H1 (cell line): ENCODE measurements at regions not wholly inside any gene's neighbourhood (a gene's known extent, or its start where the extent isn't known, plus 50 kb on each side); places are given as distances from the start of the nearest gene placed in this dataset.

Experiments
- CTCF ChIA-PET: fragments of 300-600 bp; sonication (Branson Sonifier 250); formaldehyde crosslinking; loops from one replicate; lab custom pipeline; 2021; ENCODE audit not compliant: partially characterized antibody; lab: Charles Lee
- POLR2A ChIA-PET: fragments of 300-600 bp; sonication (Branson Sonifier 250); formaldehyde crosslinking; loops from one replicate; lab custom pipeline; 2021; ENCODE audit warnings: inconsistent platforms; ENCODE audit not compliant: partially characterized antibody; lab: Charles Lee
- DNase-seq, 2 experiments: peaks; one replicate each; pipeline versions ENCODE4 v3.0.0 to v3.0.0-alpha.2; 2010 to 2022; ENCODE audit warnings: low spot score in 2 of 2, low read depth in 1 of 2, mixed read lengths in 1 of 2
- FAIRE-seq: peaks from 2 replicates; lab custom pipeline; 2011; peaks lifted over from hg19 to GRCh38; lab: Jason Lieb, UNC
- H2AFZ ChIP-seq: 2 replicates; pipeline ENCODE4 v1.8.1; 2012; ENCODE audit warnings: low read length, inconsistent platforms
- H2AK5ac ChIP-seq: 2 replicates; pipeline ENCODE4 v1.6.1; 2013; ENCODE audit warnings: low read depth, low read length
- H2BK120ac ChIP-seq: replicated peaks from 2 replicates; pipeline ENCODE3; 2013; ENCODE audit warnings: low read depth, low read length, inconsistent platforms
- H2BK12ac ChIP-seq: 2 replicates; pipeline ENCODE4 v1.6.1; 2013; ENCODE audit warnings: low read depth, low read length
- H2BK15ac ChIP-seq: 2 replicates; pipeline ENCODE4 v1.6.1; 2013; ENCODE audit warnings: low read length
- H2BK20ac ChIP-seq: 2 replicates; pipeline ENCODE4 v1.6.1; 2013; ENCODE audit warnings: low read length
- H2BK5ac ChIP-seq: 2 replicates; pipeline ENCODE4 v1.6.1; 2013; ENCODE audit warnings: low read depth, low read length
- H3K14ac ChIP-seq: 2 replicates; pipeline ENCODE4 v1.6.1; 2013; ENCODE audit warnings: inconsistent platforms; ENCODE audit not compliant: insufficient read length
- H3K18ac ChIP-seq: 2 replicates; pipeline ENCODE4 v1.6.1; 2013; ENCODE audit warnings: low read length; ENCODE audit errors: extremely low read depth
- H3K23ac ChIP-seq: 2 replicates; pipeline ENCODE4 v1.6.1; 2013; ENCODE audit warnings: inconsistent platforms; ENCODE audit not compliant: insufficient read length
- H3K23me2 ChIP-seq: 2 replicates; pipeline ENCODE4 v1.6.1; 2013; ENCODE audit warnings: low read depth, low read length
- H3K27ac ChIP-seq: 2 replicates; pipeline ENCODE4 v1.6.1; 2011; ENCODE audit warnings: low read depth, low read length, inconsistent platforms
- H3K27me3 ChIP-seq, 4 experiments: replicated peaks in 1 of 4; 1 replicate in 1 of 4; 2 replicates in 3 of 4; pipeline versions ENCODE4 v1.6.1 to v1.8.1; 2011 to 2013; ENCODE audit warnings: low read length in 3 of 4, mild to moderate bottlenecking in 3 of 4, inconsistent platforms in 2 of 4, mixed read lengths in 2 of 4, moderate library complexity in 1 of 4; ENCODE audit not compliant: control insufficient read depth in 3 of 4, insufficient read depth in 3 of 4; ENCODE audit errors: extremely low read depth in 1 of 4
- H3K36me3 ChIP-seq, 4 experiments: 2 replicates each; pipeline versions ENCODE4 v1.6.1 to v1.8.1; 2011 to 2013; ENCODE audit warnings: mild to moderate bottlenecking in 4 of 4, low read length in 3 of 4, moderate library complexity in 2 of 4, control low read depth in 1 of 4, inconsistent platforms in 1 of 4; ENCODE audit not compliant: insufficient read depth in 4 of 4, control insufficient read depth in 2 of 4
- H3K4ac ChIP-seq: replicated peaks from 2 replicates; pipeline ENCODE3; 2013; ENCODE audit warnings: low read length, low read depth, mixed read lengths, inconsistent platforms; ENCODE audit not compliant: insufficient read length
- H3K4me1 ChIP-seq, 4 experiments: replicated peaks in 1 of 4; 1 replicate in 1 of 4; 2 replicates in 3 of 4; pipeline versions ENCODE4 v1.6.1 to v1.8.1; 2011 to 2013; ENCODE audit warnings: low read length in 3 of 4, inconsistent platforms in 2 of 4, mixed read lengths in 1 of 4; ENCODE audit not compliant: insufficient read depth in 4 of 4, control insufficient read depth in 3 of 4
- H3K4me2 ChIP-seq, 2 experiments: 2 replicates each; pipeline versions ENCODE4 v1.6.1 to v1.8.1; 2011 to 2013; ENCODE audit warnings: low read depth in 2 of 2, low read length in 2 of 2, control low read depth in 1 of 2, inconsistent platforms in 1 of 2, mild to moderate bottlenecking in 1 of 2; ENCODE audit not compliant: insufficient read depth in 1 of 2
- H3K4me3 ChIP-seq, 4 experiments: fragments of 200-600, 300-600 bp in 1 of 4; sonication (generic), shearing (Covaris generic), sonication (Bioruptor Twin) in 1 of 4; 2 replicates each; pipeline versions ENCODE4 v1.5.1 to v1.8.1; 2011 to 2016; ENCODE audit warnings: low read length in 4 of 4, low read depth in 3 of 4, control low read depth in 2 of 4, inconsistent platforms in 2 of 4, mild to moderate bottlenecking in 2 of 4, mixed read lengths in 1 of 4, moderate library complexity in 1 of 4; ENCODE audit not compliant: insufficient read depth in 2 of 4; ENCODE audit errors: extremely low read depth in 1 of 4
- H3K56ac ChIP-seq: replicated peaks from 2 replicates; pipeline ENCODE3; 2013; ENCODE audit warnings: low read depth, mild to moderate bottlenecking, mixed read lengths, low read length, inconsistent platforms; ENCODE audit not compliant: insufficient read length
- H3K79me1 ChIP-seq: 2 replicates; pipeline ENCODE4 v1.6.1; 2013; ENCODE audit warnings: low read depth, low read length, control low read depth
- H3K79me2 ChIP-seq, 2 experiments: 2 replicates each; pipeline versions ENCODE4 v1.6.1 to v1.8.1; 2012 to 2013; ENCODE audit warnings: low read length in 2 of 2, mild to moderate bottlenecking in 2 of 2, inconsistent platforms in 1 of 2; ENCODE audit not compliant: insufficient read depth in 2 of 2, control insufficient read depth in 1 of 2
- H3K9ac ChIP-seq, 4 experiments: replicated peaks in 1 of 4; 1 replicate in 1 of 4; 2 replicates in 3 of 4; pipeline versions ENCODE4 v1.6.1 to v1.8.1; 2011 to 2013; ENCODE audit warnings: low read depth in 3 of 4, low read length in 3 of 4, control low read depth in 2 of 4, mild to moderate bottlenecking in 2 of 4, moderate library complexity in 2 of 4, inconsistent platforms in 1 of 4; ENCODE audit errors: extremely low read depth in 1 of 4
- H3K9me3 ChIP-seq, 2 experiments: 2 replicates each; pipeline versions ENCODE4 v1.6.1 to v1.8.1; 2012 to 2013; ENCODE audit warnings: mild to moderate bottlenecking in 2 of 2, moderate library complexity in 2 of 2, control low read depth in 1 of 2, inconsistent platforms in 1 of 2, low read depth in 1 of 2, low read length in 1 of 2, mixed read lengths in 1 of 2; ENCODE audit not compliant: insufficient read depth in 2 of 2
- H4K20me1 ChIP-seq, 2 experiments: replicated peaks in 1 of 2; 2 replicates each; pipeline versions ENCODE3 to v1.8.1; 2011 to 2013; ENCODE audit warnings: inconsistent platforms in 2 of 2, low read length in 2 of 2, mild to moderate bottlenecking in 1 of 2; ENCODE audit not compliant: insufficient read depth in 2 of 2, control insufficient read depth in 1 of 2
- H4K5ac ChIP-seq: 2 replicates; pipeline ENCODE4 v1.6.1; 2013; ENCODE audit warnings: low read length, low read depth, mixed read lengths, inconsistent platforms; ENCODE audit not compliant: insufficient read length
- H4K8ac ChIP-seq: 2 replicates; pipeline ENCODE4 v1.8.0; 2013; ENCODE audit warnings: mild to moderate bottlenecking, moderate library complexity, low read length, inconsistent platforms; ENCODE audit not compliant: insufficient read depth; ENCODE audit errors: extremely low read depth
- H4K91ac ChIP-seq: replicated peaks from 2 replicates; pipeline ENCODE3; 2013; ENCODE audit warnings: low read length, mixed read lengths, inconsistent platforms; ENCODE audit not compliant: insufficient read length
- ATF2 ChIP-seq: IDR thresholded peaks from 2 replicates; pipeline ENCODE4 v1.6.1; 2012; ENCODE audit warnings: low read length, inconsistent platforms
- BRCA1 ChIP-seq: IDR thresholded peaks from 2 replicates; pipeline ENCODE4 v1.6.1; 2012; ENCODE audit warnings: low read depth, low read length, improper control_type of control experiment
- EGR1 ChIP-seq: IDR thresholded peaks from 2 replicates; pipeline ENCODE4 v1.6.1; 2011; ENCODE audit warnings: low read depth, low read length, borderline replicate concordance
- FOSL1 ChIP-seq: IDR thresholded peaks from 2 replicates; pipeline ENCODE4 v1.6.1; 2011; ENCODE audit warnings: mild to moderate bottlenecking, low read depth, low read length, moderate library complexity; ENCODE audit not compliant: insufficient read depth
- GABPA ChIP-seq: IDR thresholded peaks from 2 replicates; pipeline ENCODE4 v1.6.1; 2011; ENCODE audit warnings: mild to moderate bottlenecking, low read length, moderate library complexity, borderline replicate concordance; ENCODE audit not compliant: insufficient read depth
- JUN ChIP-seq: IDR thresholded peaks from 2 replicates; pipeline ENCODE4 v1.6.1; 2011; ENCODE audit warnings: low read depth, mild to moderate bottlenecking, improper control_type of control experiment, low read length
- MAFK ChIP-seq: IDR thresholded peaks from 2 replicates; pipeline ENCODE4 v1.6.1; 2012; ENCODE audit warnings: low read depth, mild to moderate bottlenecking, improper control_type of control experiment, low read length
- NRF1 ChIP-seq: IDR thresholded peaks from 2 replicates; pipeline ENCODE4 v1.6.1; 2011; ENCODE audit warnings: mild to moderate bottlenecking, low read depth, low read length, improper control_type of control experiment
- RFX5 ChIP-seq: IDR thresholded peaks from 2 replicates; pipeline ENCODE4 v1.6.1; 2011; ENCODE audit warnings: low read depth, low read length, improper control_type of control experiment, borderline replicate concordance
- SIRT6 ChIP-seq: IDR thresholded peaks from one replicate; pipeline ENCODE4 v1.7.1; 2012; ENCODE audit warnings: low read length, inconsistent platforms
- SP4 ChIP-seq: IDR thresholded peaks from 2 replicates; pipeline ENCODE4 v1.6.1; 2012; ENCODE audit warnings: low read length, inconsistent platforms
- SUZ12 ChIP-seq: fragments of 200-600 bp; sonication (generic); IDR thresholded peaks from 2 replicates; pipeline ENCODE4 v1.6.1; 2012; ENCODE audit warnings: mild to moderate bottlenecking, inconsistent platforms, low read length, moderate library complexity, mixed read lengths
- TAF7 ChIP-seq: optimal IDR thresholded peaks from 2 replicates; pipeline ENCODE3; 2011; ENCODE audit warnings: low read depth, mild to moderate bottlenecking, inconsistent platforms, low read length, moderate library complexity, borderline replicate concordance
- WGBS, 2 experiments: shearing (Covaris generic) in 1 of 2; methylation state at CpG; one replicate each; pipeline versions ENCODE4 v1.1.6 to v1.1.7; 2013 to 2015; ENCODE audit warnings: low lambda C conversion rate in 2 of 2, mixed read lengths in 2 of 2, inconsistent platforms in 1 of 2, low coverage in 1 of 2, missing lambda C conversion rate in 1 of 2; ENCODE audit not compliant: insufficient replicate concordance in 2 of 2, insufficient coverage in 1 of 2, insufficient read length in 1 of 2; ENCODE audit errors: extremely low coverage in 1 of 2, missing lambda C conversion rate in 1 of 2; 5-methylcytosine and 5-hydroxymethylcytosine counted together

- CTCF ChIA-PET, result interaction anchor here (0.6 to 2.2 kb wide), 3 partner anchors 12 to 64 kb away, joined by 3 to 6 read pairs (median 3); no protein-coding TSS in a partner anchor
- FAIRE-seq, result no peak
- no peak for TF ChIP-seq EGR1
- no peak for TF ChIP-seq MAFK
- TF ChIP-seq GABPA, result no peak
- no peak for TF ChIP-seq JUN
- no peak for TF ChIP-seq SIRT6
- no peak for TF ChIP-seq BRCA1
- TF ChIP-seq TAF7, result no peak
- no peak for TF ChIP-seq NRF1
- TF ChIP-seq RFX5, result no peak
- no peak for TF ChIP-seq SUZ12
- no peak for TF ChIP-seq SP4
- no peak for TF ChIP-seq FOSL1
- no peak for TF ChIP-seq ATF2
These were observed 57.4 kb upstream of the CHST9 start for GRCh38 chr18:27242392-27243047.

More at GRCh38 chr18:27242392-27243047, 57.4 kb upstream of the CHST9 start:
- H3K4me2 ChIP-seq, result no peak overlapping the region
- H3K14ac ChIP-seq, result no peak overlapping the region
- no peak overlapping the region for H3K9ac ChIP-seq
- POLR2A ChIA-PET, result no interaction called here
- H4K8ac ChIP-seq, result no peak overlapping the region
- no peaks in the 10 kb centered on the region for H3K79me1 ChIP-seq
- no peak overlapping the region for H2BK20ac ChIP-seq
- H3K27ac ChIP-seq, result no peak overlapping the region
- no peaks in the 10 kb centered on the region for H3K79me2 ChIP-seq
- H2BK5ac ChIP-seq, result no peak overlapping the region
- no peak overlapping the region for H3K23ac ChIP-seq
- no peak overlapping the region for H4K91ac ChIP-seq
- peaks cover 0 to 3% (median 0%) of the 10 kb centered on the region in 4 experiments; a peak in 2 of 7 replicates for H3K4me1 ChIP-seq
- no peak overlapping the region for H2BK15ac ChIP-seq
- H3K27me3 ChIP-seq, result no peaks in the 10 kb centered on the region
- H2AK5ac ChIP-seq, result no peak overlapping the region
- no peak for DNase-seq
- no peak overlapping the region for H3K18ac ChIP-seq
- no peaks in the 10 kb centered on the region for H3K23me2 ChIP-seq
- no peaks in the 10 kb centered on the region for H3K36me3 ChIP-seq
- no peak overlapping the region for H2BK12ac ChIP-seq
- no peak overlapping the region for H2AFZ ChIP-seq
- no peak overlapping the region for H2BK120ac ChIP-seq
- 83% methylated on average over 5 of the region's 5 CpGs; no CpG with 5 or more reads in 1 of the 2 experiments for WGBS, 2 experiments
- no peaks in the 10 kb centered on the region for H4K20me1 ChIP-seq
- no peak overlapping the region for H4K5ac ChIP-seq
- no peak overlapping the region for H3K4me3 ChIP-seq
- no peak overlapping the region for H3K4ac ChIP-seq
- H3K9me3 ChIP-seq, result no peaks in the 10 kb centered on the region
- H3K56ac ChIP-seq, result no peak overlapping the region
